Chondrocyte (in vitro differentiated cells): ENCODE measurements at regions not wholly inside any gene's neighbourhood (a gene's known extent, or its start where the extent isn't known, plus 50 kb on each side); places are given as distances from the start of the nearest gene placed in this dataset.

Source experiments
- DNase-seq: peaks from one replicate; pipeline ENCODE4 v3.0.0; 2021; ENCODE audit warnings: mixed read lengths, low spot score
- H3K27ac Mint-ChIP-seq: one replicate; pipeline ENCODE4 v1.8.0; 2021; ENCODE audit warnings: mild to moderate bottlenecking, moderate library complexity, mixed read lengths; ENCODE audit not compliant: unreplicated experiment
- H3K27me3 Mint-ChIP-seq: 2 replicates; pipeline ENCODE4 v1.8.0; 2021; ENCODE audit warnings: low read depth, mixed read lengths
- H3K36me3 Mint-ChIP-seq: 2 replicates; pipeline ENCODE4 v1.8.0; 2021; ENCODE audit warnings: low read depth, mixed read lengths
- H3K4me1 Mint-ChIP-seq: 2 replicates; pipeline ENCODE4 v1.8.0; 2021; ENCODE audit warnings: low read depth, mild to moderate bottlenecking, mixed read lengths
- H3K4me3 Mint-ChIP-seq: one replicate; pipeline ENCODE4 v1.8.0; 2021; ENCODE audit warnings: mild to moderate bottlenecking, moderate library complexity, mixed read lengths; ENCODE audit not compliant: unreplicated experiment
- H3K9me3 Mint-ChIP-seq: 2 replicates; pipeline ENCODE4 v1.8.0; 2021; ENCODE audit warnings: low read depth, mixed read lengths
- CTCF ChIP-seq: fragments of 200-600 bp; sonication (generic); IDR thresholded peaks from 2 replicates; pipeline ENCODE4 v1.5.0; 2021; ENCODE audit warnings: antibody characterized with exemption, mild to moderate bottlenecking, moderate library complexity

GRCh38 chr14:98840091-98840490, 431.9 kb downstream of the BCL11B start:
- DNase-seq: no peak
- no peaks in the 10 kb centered on the region for H3K4me1 Mint-ChIP-seq
- no peaks in the 10 kb centered on the region for H3K36me3 Mint-ChIP-seq
- no peak overlapping the region for H3K4me3 Mint-ChIP-seq
- H3K9me3 Mint-ChIP-seq: peaks cover 5% of the 10 kb centered on the region
- no peak for TF ChIP-seq CTCF
- H3K27ac Mint-ChIP-seq: no peak overlapping the region
- peaks cover 31% of the 10 kb centered on the region for H3K27me3 Mint-ChIP-seq

GRCh38 chr14:98840511-98840910, 431.5 kb downstream of the BCL11B start:
- no peak for TF ChIP-seq CTCF
- no peak overlapping the region for H3K27ac Mint-ChIP-seq
- no peak for DNase-seq
- no peak overlapping the region for H3K4me3 Mint-ChIP-seq
- H3K36me3 Mint-ChIP-seq: no peaks in the 10 kb centered on the region
- peaks cover 35% of the 10 kb centered on the region for H3K27me3 Mint-ChIP-seq
- no peaks in the 10 kb centered on the region for H3K4me1 Mint-ChIP-seq
- peaks cover 5% of the 10 kb centered on the region for H3K9me3 Mint-ChIP-seq

- peaks cover 42% of the 10 kb centered on the region for H3K27me3 Mint-ChIP-seq
- no peaks in the 10 kb centered on the region for H3K36me3 Mint-ChIP-seq
- no peak for DNase-seq
- peaks cover 6% of the 10 kb centered on the region for H3K9me3 Mint-ChIP-seq
- no peak for TF ChIP-seq CTCF
- H3K27ac Mint-ChIP-seq: no peak overlapping the region
- no peaks in the 10 kb centered on the region for H3K4me1 Mint-ChIP-seq
- H3K4me3 Mint-ChIP-seq: no peak overlapping the region
These were observed 427.5 kb downstream of the BCL11B start for GRCh38 chr14:98844456-98844855.

GRCh38 chr14:98847521-98848468, 424.2 kb downstream of the BCL11B start:
- Mint-ChIP-seq H3K4me1 (no peaks in the 10 kb centered on the region), H3K27ac (no peak overlapping the region), H3K27me3 (peaks cover 25% of the 10 kb centered on the region), H3K4me3 (no peak overlapping the region), H3K36me3 (no peaks in the 10 kb centered on the region), H3K9me3 (peaks cover 6% of the 10 kb centered on the region)
- no peak for DNase-seq
- no peak for TF ChIP-seq CTCF

- H3K4me3 Mint-ChIP-seq: no peak overlapping the region
- no peak for TF ChIP-seq CTCF
- no peak for DNase-seq
- no peaks in the 10 kb centered on the region for H3K4me1 Mint-ChIP-seq
- no peak overlapping the region for H3K27ac Mint-ChIP-seq
- peaks cover 28% of the 10 kb centered on the region for H3K27me3 Mint-ChIP-seq
- no peaks in the 10 kb centered on the region for H3K36me3 Mint-ChIP-seq
- peaks cover 6% of the 10 kb centered on the region for H3K9me3 Mint-ChIP-seq
These were observed 418.8 kb downstream of the BCL11B start for GRCh38 chr14:98853063-98853729.
